Psoas muscle (tissue), 7 donors: ENCODE measurements at regions not wholly inside any gene's neighbourhood (a gene's known extent, or its start where the extent isn't known, plus 50 kb on each side); places are given as distances from the start of the nearest gene placed in this dataset.

Experiments used
- ATAC-seq, 4 donors: fragments of 200-7000 bp; cut with Tn5 transposase; one replicate each; pipeline ENCODE4 v1.9.1; 2020; ENCODE audit warnings: moderate library complexity in 3 of 4, mild to moderate bottlenecking in 2 of 4
- DNase-seq, 2 donors: peaks; one replicate each; pipeline ENCODE4 v3.0.0-alpha.2; 2020
- H3K27ac ChIP-seq: fragments of 200-600 bp; one replicate; pipeline ENCODE4 v1.8.0; 2022
- H3K27me3 ChIP-seq, 3 donors: fragments of 200-600 bp in 1 of 3; one replicate each; pipeline versions ENCODE4 v1.6.1 to v1.8.0; 2013 to 2022; ENCODE audit warnings: low read length in 2 of 3, mild to moderate bottlenecking in 2 of 3, moderate library complexity in 1 of 3; ENCODE audit not compliant: insufficient read depth in 3 of 3
- H3K36me3 ChIP-seq, 2 donors: fragments of 200-600 bp in 1 of 2; one replicate each; pipeline versions ENCODE4 v1.6.1 to v1.8.0; 2013 to 2022; ENCODE audit warnings: low read depth in 1 of 2, mild to moderate bottlenecking in 1 of 2, moderate library complexity in 1 of 2; ENCODE audit not compliant: insufficient read depth in 1 of 2
- H3K4me1 ChIP-seq: fragments of 200-600 bp; one replicate; pipeline ENCODE4 v1.8.0; 2022
- H3K4me3 ChIP-seq: fragments of 200-600 bp; one replicate; pipeline ENCODE4 v1.8.0; 2022; ENCODE audit warnings: mild to moderate bottlenecking
- H3K9me3 ChIP-seq: fragments of 200-600 bp; one replicate; pipeline ENCODE4 v1.8.0; 2022
- CTCF ChIP-seq: fragments of 200-600 bp; IDR thresholded peaks from one replicate; pipeline ENCODE4 v1.8.0; 2022; ENCODE audit warnings: antibody characterized with exemption
- WGBS, 3 donors: extraction: QIAGEN DNeasy Blood & Tissue Kit; methylation state at CpG; one replicate each; pipeline versions ENCODE4 v1.1.6 to v1.1.7; 2013; 5-methylcytosine and 5-hydroxymethylcytosine counted together
- intact Hi-C, 2 donors: fragments of 100-400 bp; cut with DNase I; formaldehyde crosslinking; loops; one replicate each; pipeline versions ENCODE4 v1.11.0 to v1.14.2; 2022
- donor health status: healthy with polysubstance abuse.
- donor health status: DM: no; HTN: no; CAD: no; lungs with moderate emphysema.
- donor health status: Bipolar disorder and iron deficiency.
- donor health status: healthy.
- donor health status: DM: yes; HTN: yes; CAD: no.
- donor health status: DM: no; HTN: no; CAD: no.
- donor health status: DM: yes; HTN: yes; CAD: no.

GRCh38 chr17:33520426-33521330, 227.6 kb upstream of the ASIC2 start:
- Histone ChIP-seq H3K4me1 (no peaks in the 10 kb centered on the region), H3K27me3 (peaks cover 0 to 5% (median 0%) of the 10 kb centered on the region in 3 donors), H3K9me3 (no peaks in the 10 kb centered on the region), H3K27ac (no peak overlapping the region), H3K4me3 (no peak overlapping the region), H3K36me3 (no peaks in the 10 kb centered on the region)
- intact Hi-C loops: loop anchor here in 1 of 2 donors (10.0 kb wide), 1 partner anchor 154 kb away; no protein-coding TSS in a partner anchor
- DNase-seq (peak in 1 of 2 donors; percentile 18), ATAC-seq (peak in 1 of 4 donors; percentile 61)
- TF ChIP-seq CTCF: peak; percentile 36
- 51 to 55% (median 55%) methylated on average over 13 of the region's 13 CpGs for WGBS, 3 donors

GRCh38 chr17:33521784-33522183, 228.7 kb upstream of the ASIC2 start:
- Histone ChIP-seq H3K4me3 (no peak overlapping the region), H3K4me1 (no peaks in the 10 kb centered on the region), H3K9me3 (no peaks in the 10 kb centered on the region), H3K27me3 (peaks cover 0 to 5% (median 0%) of the 10 kb centered on the region in 3 donors), H3K36me3 (no peaks in the 10 kb centered on the region), H3K27ac (no peak overlapping the region)
- intact Hi-C loops: loop anchor here in 1 of 2 donors (10.0 kb wide), 1 partner anchor 153 kb away; no protein-coding TSS in a partner anchor
- TF ChIP-seq CTCF: no peak
- 76 to 79% (median 78%) methylated on average over 5 of the region's 5 CpGs for WGBS, 3 donors
- DNase-seq (no peak), ATAC-seq (no peak)

GRCh38 chr17:33522623-33523022, 229.5 kb upstream of the ASIC2 start:
- DNase-seq (no peak), ATAC-seq (no peak)
- no peaks in the 10 kb centered on the region for H3K9me3 ChIP-seq
- H3K27me3 ChIP-seq: peaks cover 0 to 5% (median 3%) of the 10 kb centered on the region in 3 donors
- no peaks in the 10 kb centered on the region for H3K36me3 ChIP-seq
- no peak overlapping the region for H3K27ac ChIP-seq
- intact Hi-C loops: loop anchor here in 1 of 2 donors (10.0 kb wide), 1 partner anchor 152 kb away; no protein-coding TSS in a partner anchor
- H3K4me1 ChIP-seq: no peaks in the 10 kb centered on the region
- no peak for TF ChIP-seq CTCF
- H3K4me3 ChIP-seq: no peak overlapping the region
- 85 to 93% (median 88%) methylated on average over 8 of the region's 8 CpGs for WGBS, 3 donors

- TF ChIP-seq CTCF: no peak
- peak in 1 of 2 donors; percentile 20 for DNase-seq
- intact Hi-C loops: loop anchor here in 1 of 2 donors (10.0 kb wide), 1 partner anchor 151 kb away; no protein-coding TSS in a partner anchor
- Histone ChIP-seq H3K27ac (no peak overlapping the region), H3K4me1 (no peaks in the 10 kb centered on the region), H3K9me3 (no peaks in the 10 kb centered on the region), H3K27me3 (peaks cover 0 to 5% (median 3%) of the 10 kb centered on the region in 3 donors), H3K4me3 (no peak overlapping the region), H3K36me3 (no peaks in the 10 kb centered on the region)
- peak in 2 of 4 donors; percentile 53 to 69 for ATAC-seq
- WGBS, 3 donors: 7 to 25% (median 11%) methylated on average over 5 of the region's 5 CpGs
Measured at GRCh38 chr17:33523577-33523981, 230.5 kb upstream of the ASIC2 start.
